Colonic mucosa (tissue), 4 donors: ENCODE measurements at regions not wholly inside any gene's neighbourhood (a gene's known extent, or its start where the extent isn't known, plus 50 kb on each side); places are given as distances from the start of the nearest gene placed in this dataset.

Experiments
- DNase-seq: peaks from one replicate; pipeline ENCODE4 v3.0.0-alpha.2; 2020
- H3K27ac ChIP-seq: fragments of 200-600 bp; one replicate; pipeline ENCODE4 v1.8.0; 2021
- H3K27me3 ChIP-seq: fragments of 200-600 bp; one replicate; pipeline ENCODE4 v1.8.0; 2021
- H3K36me3 ChIP-seq: fragments of 200-600 bp; one replicate; pipeline ENCODE4 v1.8.0; 2021
- H3K4me1 ChIP-seq: fragments of 200-600 bp; one replicate; pipeline ENCODE4 v1.8.0; 2021; ENCODE audit warnings: mild to moderate bottlenecking
- H3K4me3 ChIP-seq: fragments of 200-600 bp; one replicate; pipeline ENCODE4 v1.8.0; 2021
- H3K9ac ChIP-seq, 2 donors: one replicate each; pipeline ENCODE4 v1.7.0; 2013; ENCODE audit warnings: control low read depth in 2 of 2, low read depth in 2 of 2, low read length in 2 of 2
- H3K9me3 ChIP-seq: fragments of 200-600 bp; one replicate; pipeline ENCODE4 v1.8.0; 2021
- CTCF ChIP-seq: fragments of 200-600 bp; IDR thresholded peaks from one replicate; pipeline ENCODE4 v1.8.0; 2022; ENCODE audit warnings: antibody characterized with exemption, mild to moderate bottlenecking
- intact Hi-C: fragments of 100-400 bp; cut with DNase I; formaldehyde crosslinking; loops from one replicate; pipeline ENCODE4 v1.14.1; 2022
- donor health status: healthy.
- donor health status: DM: no; HTN: no; CAD: no.
- donor health status: DM: no; HTN: no; CAD: no.

GRCh38 chr2:39608263-39608575 is 57.5 kb upstream of the TMEM178A start:
- intact Hi-C loops: no loop called here
- Histone ChIP-seq H3K9ac (no peak overlapping the region), H3K27ac (no peak overlapping the region), H3K9me3 (no peaks in the 10 kb centered on the region), H3K27me3 (no peaks in the 10 kb centered on the region), H3K36me3 (no peaks in the 10 kb centered on the region), H3K4me1 (no peaks in the 10 kb centered on the region), H3K4me3 (no peak overlapping the region)
- no peak for DNase-seq
- no peak for TF ChIP-seq CTCF

- no peak for TF ChIP-seq CTCF
- no peak for DNase-seq
- no peaks in the 10 kb centered on the region for H3K27me3 ChIP-seq
- H3K4me3 ChIP-seq: no peak overlapping the region
- H3K27ac ChIP-seq: no peak overlapping the region
- intact Hi-C loops: no loop called here
- H3K4me1 ChIP-seq: no peaks in the 10 kb centered on the region
- no peak overlapping the region for H3K9ac ChIP-seq
- H3K9me3 ChIP-seq: no peaks in the 10 kb centered on the region
- H3K36me3 ChIP-seq: no peaks in the 10 kb centered on the region
Observed at GRCh38 chr2:39608686-39609441, 56.9 kb upstream of the TMEM178A start.

GRCh38 chr2:39609917-39610316 is 55.8 kb upstream of the TMEM178A start:
- H3K4me3 ChIP-seq: no peak overlapping the region
- no peaks in the 10 kb centered on the region for H3K36me3 ChIP-seq
- H3K4me1 ChIP-seq: no peaks in the 10 kb centered on the region
- no peak for TF ChIP-seq CTCF
- no peaks in the 10 kb centered on the region for H3K27me3 ChIP-seq
- no peak overlapping the region for H3K9ac ChIP-seq
- intact Hi-C loops: no loop called here
- no peaks in the 10 kb centered on the region for H3K9me3 ChIP-seq
- no peak for DNase-seq
- H3K27ac ChIP-seq: no peak overlapping the region

GRCh38 chr2:39615675-39616074 is 50.0 kb upstream of the TMEM178A start:
- H3K4me3 ChIP-seq: no peak overlapping the region
- no peak for DNase-seq
- no peaks in the 10 kb centered on the region for H3K36me3 ChIP-seq
- H3K9ac ChIP-seq: no peak overlapping the region
- no peaks in the 10 kb centered on the region for H3K4me1 ChIP-seq
- intact Hi-C loops: no loop called here
- TF ChIP-seq CTCF: no peak
- H3K9me3 ChIP-seq: no peaks in the 10 kb centered on the region
- no peak overlapping the region for H3K27ac ChIP-seq
- H3K27me3 ChIP-seq: no peaks in the 10 kb centered on the region
